Panc1 (cell line): ENCODE measurements at regions not wholly inside any gene's neighbourhood (a gene's known extent, or its start where the extent isn't known, plus 50 kb on each side); places are given as distances from the start of the nearest gene placed in this dataset.

Source experiments
- CTCF ChIP-seq: fragments of 450-650 bp; IDR thresholded peaks from 2 replicates; pipeline ENCODE4 v1.5.1; 2017; ENCODE audit warnings: mild to moderate bottlenecking
- POLR2AphosphoS5 ChIP-seq: IDR thresholded peaks from 2 replicates; pipeline ENCODE4 v1.6.1; 2012; ENCODE audit warnings: mild to moderate bottlenecking, low read depth, low read length, moderate library complexity
- REST ChIP-seq, 2 experiments: IDR thresholded peaks; 2 replicates each; pipeline ENCODE4 v1.6.1; 2011 to 2012; ENCODE audit warnings: low read depth in 2 of 2, control low read depth in 1 of 2, low read length in 1 of 2, mild to moderate bottlenecking in 1 of 2, moderate library complexity in 1 of 2; ENCODE audit not compliant: insufficient read depth in 1 of 2
- SIN3A ChIP-seq: IDR thresholded peaks from 2 replicates; pipeline ENCODE4 v1.6.1; 2012; ENCODE audit warnings: low read depth, mild to moderate bottlenecking, low read length, moderate library complexity, borderline replicate concordance; ENCODE audit not compliant: insufficient read depth
- TCF7L2 ChIP-seq: IDR thresholded peaks from 2 replicates; pipeline ENCODE4 v1.6.1; 2011; ENCODE audit warnings: mild to moderate bottlenecking, low read depth, low read length, inconsistent platforms

- TF ChIP-seq CTCF, result peak; percentile 69
- TF ChIP-seq POLR2AphosphoS5, result no peak
- no peak for TF ChIP-seq REST (IDR thresholded peaks at IDR 0.05; ENCODE audit: insufficient read depth in 1 of 2, low read depth in 2 of 2, low read length in 1 of 2)
- TF ChIP-seq SIN3A, result no peak
- no peak for TF ChIP-seq TCF7L2
Observed at GRCh38 chr1:239308701-239309333, 77.6 kb upstream of the CHRM3 start.
